Trophoblast cell (in vitro differentiated cells and primary cell): ENCODE measurements at regions not wholly inside any gene's neighbourhood (a gene's known extent, or its start where the extent isn't known, plus 50 kb on each side); places are given as distances from the start of the nearest gene placed in this dataset.
"Not testable (repeated sequence)": the region's sequence is repeated elsewhere in the genome, so short reads cannot be mapped to it uniquely, and the experiment has no call there.

Experiments used
- DNase-seq, 2 donors: peaks; one replicate each; pipeline ENCODE4 v3.0.0-alpha.2; 2016
- H2AFZ ChIP-seq: 2 replicates; pipeline ENCODE4 v1.6.1; 2013; ENCODE audit warnings: low read length, moderate library complexity, mild to moderate bottlenecking; ENCODE audit not compliant: insufficient read depth, poor library complexity
- H2AK5ac ChIP-seq: 2 replicates; pipeline ENCODE4 v1.6.1; 2013; ENCODE audit warnings: mild to moderate bottlenecking, low read length
- H2BK120ac ChIP-seq: 2 replicates; pipeline ENCODE4 v1.6.1; 2013; ENCODE audit warnings: low read length, mild to moderate bottlenecking, moderate library complexity; ENCODE audit not compliant: insufficient read depth, poor library complexity
- H2BK12ac ChIP-seq: 2 replicates; pipeline ENCODE4 v1.6.1; 2013; ENCODE audit warnings: mild to moderate bottlenecking, low read length, moderate library complexity
- H2BK5ac ChIP-seq: 2 replicates; pipeline ENCODE4 v1.6.1; 2013; ENCODE audit warnings: low read length, low read depth, moderate library complexity, mild to moderate bottlenecking; ENCODE audit not compliant: poor library complexity
- H3K14ac ChIP-seq: 2 replicates; pipeline ENCODE4 v1.6.1; 2013; ENCODE audit warnings: mild to moderate bottlenecking, low read length
- H3K18ac ChIP-seq: 2 replicates; pipeline ENCODE4 v1.6.1; 2013; ENCODE audit warnings: mild to moderate bottlenecking, low read length
- H3K23ac ChIP-seq: 2 replicates; pipeline ENCODE4 v1.6.1; 2013; ENCODE audit warnings: low read length
- H3K27ac ChIP-seq: 2 replicates; pipeline ENCODE4 v1.5.1; 2013; ENCODE audit warnings: low read depth, mild to moderate bottlenecking, inconsistent platforms, low read length, moderate library complexity
- H3K27me3 ChIP-seq: 2 replicates; pipeline ENCODE4 v1.6.1; 2013; ENCODE audit warnings: inconsistent platforms, mild to moderate bottlenecking, low read length, moderate library complexity; ENCODE audit not compliant: insufficient read depth
- H3K36me3 ChIP-seq, 2 experiments: 1 replicate in 1 of 2; 2 replicates in 1 of 2; pipeline ENCODE4 v1.6.1; 2013; ENCODE audit warnings: low read length in 2 of 2, mild to moderate bottlenecking in 2 of 2, moderate library complexity in 1 of 2; ENCODE audit not compliant: insufficient read depth in 2 of 2, control insufficient read depth in 1 of 2
- H3K4ac ChIP-seq: 2 replicates; pipeline ENCODE4 v1.6.1; 2013; ENCODE audit warnings: low read depth, mild to moderate bottlenecking, low read length, moderate library complexity
- H3K4me1 ChIP-seq, 2 experiments: 1 replicate in 1 of 2; 2 replicates in 1 of 2; pipeline ENCODE4 v1.6.1; 2013; ENCODE audit warnings: low read length in 2 of 2, mild to moderate bottlenecking in 2 of 2, moderate library complexity in 1 of 2; ENCODE audit not compliant: insufficient read depth in 2 of 2, control insufficient read depth in 1 of 2
- H3K4me2 ChIP-seq: 2 replicates; pipeline ENCODE4 v1.6.1; 2013; ENCODE audit warnings: inconsistent platforms, mild to moderate bottlenecking, low read length, moderate library complexity
- H3K4me3 ChIP-seq: 2 replicates; pipeline ENCODE4 v1.5.1; 2013; ENCODE audit warnings: mild to moderate bottlenecking, low read depth, low read length, inconsistent platforms
- H3K79me1 ChIP-seq: one replicate; pipeline ENCODE4 v1.6.1; 2013; ENCODE audit warnings: low read length
- H3K79me2 ChIP-seq: 2 replicates; pipeline ENCODE4 v1.6.1; 2013; ENCODE audit warnings: low read length, mild to moderate bottlenecking; ENCODE audit not compliant: control insufficient read depth, insufficient read depth, poor library complexity
- H3K9ac ChIP-seq: 2 replicates; pipeline ENCODE4 v1.6.1; 2013; ENCODE audit warnings: mild to moderate bottlenecking, low read length
- H3K9me3 ChIP-seq: 2 replicates; pipeline ENCODE4 v1.6.1; 2013; ENCODE audit warnings: low read depth, mild to moderate bottlenecking, control low read depth, inconsistent platforms, low read length; ENCODE audit not compliant: insufficient read depth
- H4K12ac ChIP-seq: 2 replicates; pipeline ENCODE4 v1.6.1; 2013; ENCODE audit warnings: low read depth, mild to moderate bottlenecking, low read length, moderate library complexity
- H4K8ac ChIP-seq: 2 replicates; pipeline ENCODE4 v1.6.1; 2013; ENCODE audit warnings: low read depth, mild to moderate bottlenecking, low read length, moderate library complexity
- H4K91ac ChIP-seq: one replicate; pipeline ENCODE4 v1.6.1; 2013; ENCODE audit warnings: low read depth, mild to moderate bottlenecking, low read length, moderate library complexity
- WGBS: extraction: QIAGEN DNeasy Blood & Tissue Kit; methylation state at CpG from one replicate; pipeline ENCODE4 v1.1.7; 2013; ENCODE audit warnings: missing lambda C conversion rate; ENCODE audit not compliant: insufficient read length, insufficient coverage; ENCODE audit errors: extremely low coverage; 5-methylcytosine and 5-hydroxymethylcytosine counted together

- no peak overlapping the region for H3K9ac ChIP-seq
- no peak overlapping the region for H3K27ac ChIP-seq
- H3K27me3 ChIP-seq: no peaks in the 10 kb centered on the region
- H4K8ac ChIP-seq: no peak overlapping the region
- no peak overlapping the region for H3K4me3 ChIP-seq
- H3K4ac ChIP-seq: no peak overlapping the region
- DNase-seq: no peak
- H3K23ac ChIP-seq: no peak overlapping the region
- no peaks in the 10 kb centered on the region for H3K4me1 ChIP-seq
- no peak overlapping the region for H4K12ac ChIP-seq
- H3K4me2 ChIP-seq: no peak overlapping the region
- no peaks in the 10 kb centered on the region for H3K9me3 ChIP-seq
- H2AFZ ChIP-seq: no peak overlapping the region
- H3K14ac ChIP-seq: no peak overlapping the region
- H3K79me2 ChIP-seq: no peaks in the 10 kb centered on the region
- no peak overlapping the region for H4K91ac ChIP-seq
- H3K18ac ChIP-seq: no peak overlapping the region
- H2BK12ac ChIP-seq: no peak overlapping the region
- H2BK120ac ChIP-seq: no peak overlapping the region
- no peak overlapping the region for H2AK5ac ChIP-seq
- no peaks in the 10 kb centered on the region for H3K79me1 ChIP-seq
- H3K36me3 ChIP-seq: no peaks in the 10 kb centered on the region
- H2BK5ac ChIP-seq: no peak overlapping the region
Measured at GRCh38 chr5:157976429-157976828, 117.5 kb upstream of the CLINT1 start.

GRCh38 chr5:157972579-157972978 lies 113.6 kb upstream of the CLINT1 start:
- H4K8ac ChIP-seq: no peak overlapping the region

GRCh38 chr5:157971571-157972216 lies 112.7 kb upstream of the CLINT1 start:
- H2BK120ac ChIP-seq: no peak overlapping the region
- no peaks in the 10 kb centered on the region for H3K79me2 ChIP-seq
- no peak overlapping the region for H3K14ac ChIP-seq
- no peak overlapping the region for H2AK5ac ChIP-seq
- no peak overlapping the region for H2AFZ ChIP-seq
- no peak overlapping the region for H4K91ac ChIP-seq
- H3K27ac ChIP-seq: no peak overlapping the region
- no peak overlapping the region for H4K12ac ChIP-seq
- no peak overlapping the region for H4K8ac ChIP-seq
- no peaks in the 10 kb centered on the region for H3K79me1 ChIP-seq
- H3K4me2 ChIP-seq: no peak overlapping the region
- H2BK12ac ChIP-seq: no peak overlapping the region
- peak overlapping the region; percentile 56 for H3K23ac ChIP-seq
- H3K4ac ChIP-seq: no peak overlapping the region
- no peaks in the 10 kb centered on the region for H3K9me3 ChIP-seq
- no peaks in the 10 kb centered on the region for H3K36me3 ChIP-seq
- no peak for DNase-seq
- H3K4me1 ChIP-seq: no peaks in the 10 kb centered on the region
- H3K18ac ChIP-seq: no peak overlapping the region
- no peak overlapping the region for H3K4me3 ChIP-seq
- no CpG with 5 or more reads among the region's 5 CpGs for WGBS
- no peak overlapping the region for H2BK5ac ChIP-seq
- peak overlapping the region; percentile 34 for H3K9ac ChIP-seq
- no peaks in the 10 kb centered on the region for H3K27me3 ChIP-seq

More at GRCh38 chr5:157972579-157972978, 113.6 kb upstream of the CLINT1 start:
- H2BK120ac ChIP-seq: no peak overlapping the region
- H3K18ac ChIP-seq: no peak overlapping the region
- no peak overlapping the region for H3K9ac ChIP-seq
- no CpG with 5 or more reads among the region's 6 CpGs for WGBS
- H3K36me3 ChIP-seq: no peaks in the 10 kb centered on the region
- no peak overlapping the region for H4K91ac ChIP-seq
- H3K4me1 ChIP-seq: no peaks in the 10 kb centered on the region
- H3K14ac ChIP-seq: no peak overlapping the region
- H3K23ac ChIP-seq: no peak overlapping the region
- no peak overlapping the region for H2AK5ac ChIP-seq
- H3K4me2 ChIP-seq: no peak overlapping the region
- no peak overlapping the region for H4K12ac ChIP-seq
- H2AFZ ChIP-seq: no peak overlapping the region
- no peak overlapping the region for H3K27ac ChIP-seq
- no peak for DNase-seq
- H3K79me2 ChIP-seq: no peaks in the 10 kb centered on the region
- H2BK12ac ChIP-seq: no peak overlapping the region
- no peak overlapping the region for H3K4me3 ChIP-seq
- H3K27me3 ChIP-seq: no peaks in the 10 kb centered on the region
- H3K4ac ChIP-seq: no peak overlapping the region
- H3K79me1 ChIP-seq: no peaks in the 10 kb centered on the region
- H2BK5ac ChIP-seq: no peak overlapping the region
- H3K9me3 ChIP-seq: no peaks in the 10 kb centered on the region

GRCh38 chr5:157968570-157968969 lies 109.6 kb upstream of the CLINT1 start:
- not testable (repeated sequence) for H3K4ac ChIP-seq, H4K91ac ChIP-seq, H3K27me3 ChIP-seq, H3K79me1 ChIP-seq, H3K23ac ChIP-seq, DNase-seq, H3K4me1 ChIP-seq, H2AK5ac ChIP-seq, H4K8ac ChIP-seq, H2BK120ac ChIP-seq, H3K36me3 ChIP-seq, H3K18ac ChIP-seq, H3K14ac ChIP-seq, H3K79me2 ChIP-seq, H3K9ac ChIP-seq, H3K27ac ChIP-seq, H3K4me3 ChIP-seq, H4K12ac ChIP-seq, H2BK5ac ChIP-seq, H2BK12ac ChIP-seq, H3K4me2 ChIP-seq, H3K9me3 ChIP-seq, H2AFZ ChIP-seq
- no CpG with 5 or more reads among the region's 6 CpGs for WGBS
